ENCODE measurements at regions not wholly inside any gene's neighbourhood (a gene's known extent, or its start where the extent isn't known, plus 50 kb on each side); places are given as distances from the start of the nearest gene placed in this dataset.

GRCh38 chr4:159460371-159460770 lies 357.5 kb downstream of the RAPGEF2 start (continued):
- no peak for TF ChIP-seq CREB1 (CRISPR knock-in tag; IDR thresholded peaks at IDR 0.05)

- DNase-seq (ENCODE audit: low spot score), result no peak
- no peaks in the 10 kb centered on the region for H3K4me1 Mint-ChIP-seq
- H3K36me3 Mint-ChIP-seq, result no peaks in the 10 kb centered on the region
- no peaks in the 10 kb centered on the region for H3K27me3 Mint-ChIP-seq (ENCODE audit: low read depth)
- H3K27ac Mint-ChIP-seq, result no peak overlapping the region
- peak; percentile 82 for ATAC-seq
- no peak overlapping the region for H3K4me3 Mint-ChIP-seq
- TF ChIP-seq TEAD1 (CRISPR knock-in tag; IDR thresholded peaks at IDR 0.05) (no peak), GABPB1 (CRISPR knock-in tag; IDR thresholded peaks at IDR 0.05) (no peak), KAT7 (CRISPR knock-in tag; IDR thresholded peaks at IDR 0.05; ENCODE audit: borderline replicate concordance) (no peak), SP1 (CRISPR knock-in tag; conservative IDR thresholded peaks at IDR 0.05) (no peak), ELF4 (CRISPR knock-in tag; IDR thresholded peaks at IDR 0.05; ENCODE audit: low read depth) (no peak), ZNF532 (CRISPR knock-in tag; IDR thresholded peaks at IDR 0.05; ENCODE audit: borderline replicate concordance) (no peak), CBFB (CRISPR knock-in tag; IDR thresholded peaks at IDR 0.05; ENCODE audit: low read depth) (no peak), ZNF121 (CRISPR knock-in tag; IDR thresholded peaks at IDR 0.05) (no peak), ATF6 (CRISPR knock-in tag; IDR thresholded peaks at IDR 0.05) (no peak), E2F4 (CRISPR knock-in tag; IDR thresholded peaks at IDR 0.05; ENCODE audit: borderline replicate concordance, low read depth) (no peak), PREB (CRISPR knock-in tag; IDR thresholded peaks at IDR 0.05; ENCODE audit: borderline replicate concordance) (no peak), ZNF416 (CRISPR knock-in tag; IDR thresholded peaks at IDR 0.05) (no peak)
- CTCF ChIA-PET, result interaction anchor here (0.6 to 1.9 kb wide), 5 partner anchors 8 to 301 kb away, joined by 3 to 10 read pairs (median 4); no protein-coding TSS in a partner anchor
- POLR2A ChIA-PET, result no interaction called here
- peaks cover 6% of the 10 kb centered on the region for H3K9me3 Mint-ChIP-seq
Observed at GRCh38 chr4:159463235-159463634, 360.4 kb downstream of the RAPGEF2 start.

- H3K4me1 Mint-ChIP-seq, result no peaks in the 10 kb centered on the region
- POLR2A ChIA-PET, result no interaction called here
- H3K27ac Mint-ChIP-seq, result no peak overlapping the region
- no peak for ATAC-seq
- H3K36me3 Mint-ChIP-seq, result no peaks in the 10 kb centered on the region
- H3K9me3 Mint-ChIP-seq, result peaks cover 6% of the 10 kb centered on the region
- CTCF ChIA-PET, result interaction anchor here (1.2 to 1.9 kb wide), 2 partner anchors 9 to 300 kb away, joined by 3 to 10 read pairs; no protein-coding TSS in a partner anchor
- no peak for DNase-seq (ENCODE audit: low spot score)
- no peaks in the 10 kb centered on the region for H3K27me3 Mint-ChIP-seq (ENCODE audit: low read depth)
- no peak overlapping the region for H3K4me3 Mint-ChIP-seq
- no peak for TF ChIP-seq OVOL2 (CRISPR knock-in tag; IDR thresholded peaks at IDR 0.05; ENCODE audit: borderline replicate concordance)
- TF ChIP-seq AR (CRISPR knock-in tag; IDR thresholded peaks at IDR 0.05), result no peak
- TF ChIP-seq ZNF512 (CRISPR knock-in tag; IDR thresholded peaks at IDR 0.05; ENCODE audit: borderline replicate concordance), result no peak
- TF ChIP-seq ZNF425 (CRISPR knock-in tag; conservative IDR thresholded peaks at IDR 0.05), result no peak
- TF ChIP-seq ZNF317 (CRISPR knock-in tag; IDR thresholded peaks at IDR 0.05; ENCODE audit: borderline replicate concordance, low read depth), result no peak
- no peak for TF ChIP-seq ZNF416 (CRISPR knock-in tag; IDR thresholded peaks at IDR 0.05)
Observed at GRCh38 chr4:159464302-159464701, 361.4 kb downstream of the RAPGEF2 start.

Measured in WTC11 (cell line).